ENCODE measurements at regions not wholly inside any gene's neighbourhood (a gene's known extent, or its start where the extent isn't known, plus 50 kb on each side); places are given as distances from the start of the nearest gene placed in this dataset.

DNA sequence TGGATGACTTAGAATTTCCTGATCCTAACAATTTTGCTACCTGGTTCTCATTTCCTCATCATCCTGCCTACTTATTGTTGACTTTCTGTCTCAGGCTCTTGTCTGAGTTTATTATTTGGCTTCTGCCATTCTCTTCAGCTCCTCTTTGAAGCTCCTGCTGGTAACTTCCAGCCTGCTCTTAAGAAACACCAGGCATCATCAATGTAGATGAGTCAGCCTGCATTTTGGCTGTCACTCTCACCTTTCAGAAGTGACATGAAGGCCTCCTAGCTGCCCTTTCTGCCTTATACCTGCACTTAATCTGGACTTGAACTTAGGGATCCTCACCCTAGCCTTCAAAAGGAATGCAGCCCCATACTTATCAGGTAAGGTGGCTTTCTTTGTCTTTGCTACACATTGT lies 551.8 kb upstream of the ZNF608 start:
- Mint-ChIP-seq H3K36me3 (ENCODE audit: insufficient read depth) (no peaks in the 10 kb centered on the region), H3K4me3 (no peak overlapping the region), H3K4me1 (ENCODE audit: low read depth) (no peaks in the 10 kb centered on the region), H3K9me3 (no peaks in the 10 kb centered on the region), H3K27me3 (ENCODE audit: low read depth) (no peaks in the 10 kb centered on the region)
- ATAC-seq (no peak), DNase-seq (no peak)

- Mint-ChIP-seq H3K36me3 (ENCODE audit: insufficient read depth) (no peaks in the 10 kb centered on the region), H3K27me3 (ENCODE audit: low read depth) (no peaks in the 10 kb centered on the region), H3K4me1 (ENCODE audit: low read depth) (no peaks in the 10 kb centered on the region), H3K9me3 (no peaks in the 10 kb centered on the region), H3K4me3 (no peak overlapping the region)
- no peak for ATAC-seq
- no peak for DNase-seq
These were observed 552.4 kb upstream of the ZNF608 start for GRCh38 chr5:125298746-125299379.

DNA sequence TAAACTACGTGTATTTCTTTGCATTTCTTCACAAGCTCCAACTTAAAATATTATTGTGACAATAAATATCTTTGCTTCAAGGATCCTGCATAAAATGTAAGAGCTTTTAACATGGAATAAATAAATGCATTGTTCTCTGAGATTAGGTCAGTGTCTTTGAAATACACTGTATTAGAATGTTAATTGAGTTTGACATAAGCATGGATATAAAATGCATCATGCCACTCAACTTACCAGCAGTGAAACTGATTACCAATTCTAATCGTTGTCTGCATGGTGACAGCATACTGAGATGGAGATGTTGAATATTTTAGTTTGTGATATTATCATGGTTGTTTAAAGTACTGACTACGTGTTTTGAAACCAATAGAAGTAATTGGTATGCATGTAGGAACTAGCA lies 555.3 kb upstream of the ZNF608 start:
- Mint-ChIP-seq H3K4me1 (ENCODE audit: low read depth) (no peaks in the 10 kb centered on the region), H3K4me3 (no peak overlapping the region), H3K9me3 (peaks cover 7% of the 10 kb centered on the region), H3K27me3 (ENCODE audit: low read depth) (no peaks in the 10 kb centered on the region), H3K36me3 (ENCODE audit: insufficient read depth) (no peaks in the 10 kb centered on the region)
- ATAC-seq (no peak), DNase-seq (no peak)

- ATAC-seq (no peak), DNase-seq (no peak)
- Mint-ChIP-seq H3K27me3 (ENCODE audit: low read depth) (no peaks in the 10 kb centered on the region), H3K36me3 (ENCODE audit: insufficient read depth) (no peaks in the 10 kb centered on the region), H3K4me3 (no peak overlapping the region), H3K9me3 (peaks cover 9% of the 10 kb centered on the region), H3K4me1 (ENCODE audit: low read depth) (no peaks in the 10 kb centered on the region)
These were observed 556.1 kb upstream of the ZNF608 start for GRCh38 chr5:125302577-125302976.

DNA sequence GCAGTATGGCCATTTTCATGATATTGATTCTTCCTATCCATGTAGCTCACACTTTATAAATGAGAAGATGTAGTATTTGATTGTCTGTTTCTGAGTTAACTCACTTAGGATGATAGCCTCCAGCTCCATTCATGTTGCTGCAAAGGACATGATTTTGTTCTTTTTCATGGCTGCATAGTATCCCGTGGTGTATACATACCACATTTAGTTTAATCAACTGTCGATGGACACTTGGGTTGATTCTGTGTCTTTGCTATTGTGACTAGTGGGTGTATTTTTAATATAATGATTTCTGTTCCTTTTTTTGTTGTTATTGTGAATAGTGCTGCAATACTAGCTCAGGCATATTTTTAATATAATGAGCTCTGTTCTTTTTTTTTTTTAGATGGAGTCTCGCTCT lies 560.3 kb upstream of the ZNF608 start:
- no peaks in the 10 kb centered on the region for H3K4me1 Mint-ChIP-seq (ENCODE audit: low read depth)
- no peak overlapping the region for H3K4me3 Mint-ChIP-seq
- no peaks in the 10 kb centered on the region for H3K27me3 Mint-ChIP-seq (ENCODE audit: low read depth)
- H3K9me3 Mint-ChIP-seq = peaks cover 22% of the 10 kb centered on the region
- no peak for DNase-seq
- H3K36me3 Mint-ChIP-seq (ENCODE audit: insufficient read depth) = no peaks in the 10 kb centered on the region
- ATAC-seq = no peak

DNA sequence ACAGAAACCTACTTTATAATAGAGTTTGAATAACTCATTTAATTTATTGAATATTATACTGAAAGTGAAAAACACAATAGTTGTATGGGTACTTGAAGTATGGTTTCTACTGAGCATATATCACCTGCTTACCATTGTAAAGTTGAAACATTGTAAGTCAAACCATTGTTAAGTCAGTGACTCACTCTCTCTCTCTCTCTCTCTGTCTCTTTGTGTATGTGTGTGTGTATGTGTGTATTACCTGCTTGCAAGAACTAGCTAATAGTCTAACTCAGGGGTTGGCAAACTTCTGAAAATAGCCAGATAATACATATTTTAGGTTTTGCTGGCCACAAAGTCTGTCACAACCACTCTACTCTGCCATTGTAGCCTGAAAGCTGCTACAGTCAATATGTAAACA lies 564.3 kb upstream of the ZNF608 start:
- DNase-seq (no peak), ATAC-seq (no peak)
- no peaks in the 10 kb centered on the region for H3K4me1 Mint-ChIP-seq (ENCODE audit: low read depth)
- no peak overlapping the region for H3K4me3 Mint-ChIP-seq
- peaks cover 20% of the 10 kb centered on the region for H3K9me3 Mint-ChIP-seq
- no peaks in the 10 kb centered on the region for H3K36me3 Mint-ChIP-seq (ENCODE audit: insufficient read depth)
- H3K27me3 Mint-ChIP-seq (ENCODE audit: low read depth) = no peaks in the 10 kb centered on the region

GRCh38 chr5:125311743-125312142 lies 565.3 kb upstream of the ZNF608 start:
- no peaks in the 10 kb centered on the region for H3K27me3 Mint-ChIP-seq (ENCODE audit: low read depth)
- H3K9me3 Mint-ChIP-seq = peaks cover 15% of the 10 kb centered on the region
- no peaks in the 10 kb centered on the region for H3K4me1 Mint-ChIP-seq (ENCODE audit: low read depth)
- ATAC-seq = no peak
- H3K36me3 Mint-ChIP-seq (ENCODE audit: insufficient read depth) = no peaks in the 10 kb centered on the region
- no peak overlapping the region for H3K4me3 Mint-ChIP-seq
- DNase-seq = no peak

DNA sequence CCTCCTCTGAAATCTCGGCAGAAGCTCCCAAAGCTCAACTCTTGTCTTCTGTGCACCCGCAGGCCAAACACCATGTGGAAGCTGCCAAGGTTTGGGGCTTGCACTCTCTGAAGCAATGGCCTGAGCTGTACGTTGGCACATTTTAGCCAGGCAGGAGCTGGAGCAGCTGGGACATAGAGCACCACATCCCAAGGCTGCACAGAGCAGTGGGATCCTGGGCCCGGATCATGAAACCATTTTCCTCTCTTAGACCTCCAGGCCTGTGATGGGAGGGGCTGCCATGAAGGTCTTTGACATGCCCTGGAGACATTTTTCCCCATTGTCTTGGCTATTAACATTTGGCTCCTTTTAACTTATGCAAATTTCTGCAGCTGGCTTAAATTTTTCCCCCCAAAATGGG lies 567.1 kb upstream of the ZNF608 start:
- DNase-seq (no peak), ATAC-seq (no peak)
- no peaks in the 10 kb centered on the region for H3K27me3 Mint-ChIP-seq (ENCODE audit: low read depth)
- H3K4me1 Mint-ChIP-seq (ENCODE audit: low read depth) = no peaks in the 10 kb centered on the region
- no peaks in the 10 kb centered on the region for H3K36me3 Mint-ChIP-seq (ENCODE audit: insufficient read depth)
- H3K4me3 Mint-ChIP-seq = no peak overlapping the region
- H3K9me3 Mint-ChIP-seq = peaks cover 3% of the 10 kb centered on the region

- no peak overlapping the region for H3K4me3 Mint-ChIP-seq
- H3K36me3 Mint-ChIP-seq (ENCODE audit: insufficient read depth) = no peaks in the 10 kb centered on the region
- no peaks in the 10 kb centered on the region for H3K27me3 Mint-ChIP-seq (ENCODE audit: low read depth)
- no peaks in the 10 kb centered on the region for H3K4me1 Mint-ChIP-seq (ENCODE audit: low read depth)
- no peak for ATAC-seq
- peaks cover 9% of the 10 kb centered on the region for H3K9me3 Mint-ChIP-seq
- DNase-seq = no peak
These were observed 568.9 kb upstream of the ZNF608 start for GRCh38 chr5:125315306-125315705.

DNA sequence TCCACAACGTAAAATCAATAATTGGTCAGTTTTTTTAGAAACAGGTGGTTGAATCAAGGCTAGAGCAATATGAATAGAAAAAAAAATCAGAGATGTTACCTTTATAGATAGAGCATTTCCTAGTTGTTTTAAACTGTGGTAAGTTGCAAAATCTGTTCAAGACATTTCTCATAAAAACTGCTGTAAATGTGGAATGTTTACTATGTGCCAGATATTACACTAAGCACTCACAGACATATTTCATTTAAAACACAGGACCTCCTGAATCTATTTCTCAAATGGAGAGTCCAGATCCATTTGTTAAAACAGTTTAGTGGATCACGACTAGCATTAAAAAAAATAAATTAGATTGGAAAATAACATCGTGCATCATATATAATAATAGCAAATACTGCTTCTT lies 570.0 kb upstream of the ZNF608 start:
- Mint-ChIP-seq H3K4me1 (ENCODE audit: low read depth) (no peaks in the 10 kb centered on the region), H3K36me3 (ENCODE audit: insufficient read depth) (no peaks in the 10 kb centered on the region), H3K27me3 (ENCODE audit: low read depth) (no peaks in the 10 kb centered on the region), H3K4me3 (no peak overlapping the region), H3K9me3 (peaks cover 11% of the 10 kb centered on the region)
- ATAC-seq (no peak), DNase-seq (no peak)

- ATAC-seq = no peak
- Mint-ChIP-seq H3K9me3 (peaks cover 11% of the 10 kb centered on the region), H3K4me1 (ENCODE audit: low read depth) (no peaks in the 10 kb centered on the region), H3K36me3 (ENCODE audit: insufficient read depth) (no peaks in the 10 kb centered on the region), H3K4me3 (no peak overlapping the region), H3K27me3 (ENCODE audit: low read depth) (no peaks in the 10 kb centered on the region)
- no peak for DNase-seq
These were observed 570.6 kb upstream of the ZNF608 start for GRCh38 chr5:125316915-125317535.

DNA sequence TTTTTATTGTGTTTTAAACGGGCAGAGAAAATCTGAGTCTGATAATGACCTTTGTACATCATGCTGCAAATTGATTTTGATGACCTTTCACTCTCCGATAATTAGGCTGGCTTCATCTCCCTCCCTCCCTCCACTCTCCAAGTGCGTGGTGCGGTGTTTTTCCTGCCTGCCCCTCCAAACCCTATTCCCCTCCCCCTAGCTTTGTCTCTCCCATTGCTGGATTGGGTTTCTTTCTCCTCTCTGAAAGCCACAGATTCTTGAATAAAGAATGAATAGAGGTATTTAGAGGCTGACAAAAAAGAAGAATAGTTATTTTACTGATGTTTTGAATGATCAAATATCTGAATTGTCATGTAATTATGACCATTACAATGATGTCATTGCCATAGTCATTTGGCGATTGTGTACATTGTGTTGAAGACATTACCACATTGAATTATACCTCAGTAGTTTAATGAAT lies 571.1 kb upstream of the ZNF608 start:
- no peaks in the 10 kb centered on the region for H3K27me3 Mint-ChIP-seq (ENCODE audit: low read depth)
- H3K36me3 Mint-ChIP-seq (ENCODE audit: insufficient read depth) = no peaks in the 10 kb centered on the region
- DNase-seq (no peak), ATAC-seq (no peak)
- no peaks in the 10 kb centered on the region for H3K4me1 Mint-ChIP-seq (ENCODE audit: low read depth)
- H3K4me3 Mint-ChIP-seq = no peak overlapping the region
- peaks cover 13% of the 10 kb centered on the region for H3K9me3 Mint-ChIP-seq

DNA sequence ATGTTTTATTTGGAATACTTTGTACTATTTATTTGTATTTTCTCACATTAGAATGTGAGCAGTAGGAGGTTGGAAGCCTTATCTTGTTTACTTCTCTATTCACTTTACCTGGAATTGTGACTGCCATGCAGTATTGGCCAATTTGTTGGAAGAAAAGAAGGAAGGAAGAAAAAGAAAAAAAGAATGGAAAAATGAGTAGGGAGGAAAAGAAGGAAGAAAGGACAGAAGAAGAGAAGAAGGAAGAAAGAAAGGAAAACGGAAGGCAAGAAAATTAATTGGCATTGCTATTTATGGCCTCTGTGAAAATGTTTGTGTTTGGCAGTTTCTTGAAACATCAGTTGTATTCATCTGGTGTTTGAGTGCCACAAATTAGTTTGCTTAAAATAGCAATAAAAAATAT lies 575.2 kb upstream of the ZNF608 start:
- DNase-seq (no peak), ATAC-seq (no peak)
- no peak overlapping the region for H3K4me3 Mint-ChIP-seq
- H3K4me1 Mint-ChIP-seq (ENCODE audit: low read depth) = no peaks in the 10 kb centered on the region
- H3K36me3 Mint-ChIP-seq (ENCODE audit: insufficient read depth) = no peaks in the 10 kb centered on the region
- H3K27me3 Mint-ChIP-seq (ENCODE audit: low read depth) = no peaks in the 10 kb centered on the region
- H3K9me3 Mint-ChIP-seq = peaks cover 20% of the 10 kb centered on the region

- peaks cover 20% of the 10 kb centered on the region for H3K9me3 Mint-ChIP-seq
- no peak for ATAC-seq
- no peaks in the 10 kb centered on the region for H3K36me3 Mint-ChIP-seq (ENCODE audit: insufficient read depth)
- DNase-seq = no peak
- no peak overlapping the region for H3K4me3 Mint-ChIP-seq
- no peaks in the 10 kb centered on the region for H3K27me3 Mint-ChIP-seq (ENCODE audit: low read depth)
- H3K4me1 Mint-ChIP-seq (ENCODE audit: low read depth) = no peaks in the 10 kb centered on the region
These were observed 577.2 kb upstream of the ZNF608 start for GRCh38 chr5:125323613-125324012.

GRCh38 chr5:125325488-125326149 lies 579.2 kb upstream of the ZNF608 start:
- ATAC-seq (no peak), DNase-seq (no peak)
- no peaks in the 10 kb centered on the region for H3K36me3 Mint-ChIP-seq (ENCODE audit: insufficient read depth)
- H3K4me1 Mint-ChIP-seq (ENCODE audit: low read depth) = no peaks in the 10 kb centered on the region
- no peak overlapping the region for H3K4me3 Mint-ChIP-seq
- H3K9me3 Mint-ChIP-seq = peaks cover 25% of the 10 kb centered on the region
- no peaks in the 10 kb centered on the region for H3K27me3 Mint-ChIP-seq (ENCODE audit: low read depth)
